T-cell (primary cell): ENCODE measurements at regions not wholly inside any gene's neighbourhood (a gene's known extent, or its start where the extent isn't known, plus 50 kb on each side); places are given as distances from the start of the nearest gene placed in this dataset.
A peak's percentile ranks its signal among the peaks of the same experiment; 100 is the strongest.

Source experiments
- ATAC-seq, 4 experiments: fragments of 200-7000 bp in 3 of 4; fragments of 150-1000 bp in 1 of 4; cut with Tn5 transposase; replicated peaks in 1 of 4; 1 replicate in 3 of 4; 2 replicates in 1 of 4; pipeline ENCODE4 v1.10.0; 2021; ENCODE audit warnings: moderate library complexity in 3 of 4, mild to moderate bottlenecking in 2 of 4, moderate number of reproducible peaks in 1 of 4
- CTCF ChIA-PET, 2 donors: fragments of 300-600 bp; sonication (Branson Sonifier 250); formaldehyde crosslinking; loops; one replicate each; lab custom pipeline; 2022; ENCODE audit warnings: antibody characterized with exemption in 2 of 2; lab: Charles Lee
- POLR2A ChIA-PET, 2 donors: fragments of 300-600 bp; sonication (Branson Sonifier 250); formaldehyde crosslinking; loops; one replicate each; lab custom pipeline; 2022; ENCODE audit warnings: antibody characterized with exemption in 2 of 2; lab: Charles Lee
- DNase-seq, 35 experiments: peaks; one replicate each; pipeline versions ENCODE4 v3.0.0 to v3.0.0-alpha.2; 2013 to 2023
- H3K27ac ChIP-seq: one replicate; pipeline ENCODE4 v1.5.1; 2013; ENCODE audit warnings: low read length
- H3K27me3 ChIP-seq, 2 experiments: replicated peaks in 1 of 2; 1 replicate in 1 of 2; 2 replicates in 1 of 2; pipeline versions ENCODE4 v1.6.1 to v1.7.0; 2013; ENCODE audit warnings: low read length in 1 of 2, mixed read lengths in 1 of 2; ENCODE audit not compliant: control insufficient read depth in 2 of 2, insufficient read depth in 2 of 2; ENCODE audit errors: extremely low read depth in 1 of 2
- H3K36me3 ChIP-seq, 2 donors: 1 replicate in 1 of 2; 2 replicates in 1 of 2; pipeline versions ENCODE4 v1.6.1 to v1.7.0; 2013; ENCODE audit warnings: low read length in 1 of 2; ENCODE audit not compliant: control insufficient read depth in 2 of 2, insufficient read depth in 1 of 2; ENCODE audit errors: extremely low read depth in 1 of 2
- H3K4me1 ChIP-seq, 2 experiments: 1 replicate in 1 of 2; 2 replicates in 1 of 2; pipeline versions ENCODE4 v1.6.1 to v1.7.0; 2013; ENCODE audit warnings: low read length in 2 of 2, mixed read lengths in 1 of 2; ENCODE audit not compliant: insufficient read depth in 2 of 2, control insufficient read depth in 1 of 2; ENCODE audit errors: extremely low read depth in 1 of 2
- H3K4me3 ChIP-seq, 2 donors: 1 replicate in 1 of 2; 2 replicates in 1 of 2; pipeline versions ENCODE4 v1.5.1 to v1.7.0; 2013; ENCODE audit warnings: mild to moderate bottlenecking in 2 of 2, low read length in 1 of 2, moderate library complexity in 1 of 2; ENCODE audit not compliant: control insufficient read depth in 1 of 2; ENCODE audit errors: extremely low read depth in 1 of 2
- H3K9me3 ChIP-seq: 2 replicates; pipeline ENCODE4 v1.7.0; 2013
- H3K27ac Mint-ChIP-seq, 2 donors: one replicate each; pipeline ENCODE4 v1.8.0; 2020 to 2021; ENCODE audit warnings: mild to moderate bottlenecking in 2 of 2, mixed read lengths in 2 of 2
- H3K27me3 Mint-ChIP-seq, 2 donors: one replicate each; pipeline ENCODE4 v1.8.0; 2021 to 2022; ENCODE audit warnings: mixed read lengths in 2 of 2
- H3K36me3 Mint-ChIP-seq: one replicate; pipeline ENCODE4 v1.8.0; 2021; ENCODE audit warnings: mixed read lengths
- H3K4me1 Mint-ChIP-seq, 3 donors: one replicate each; pipeline ENCODE4 v1.8.0; 2020 to 2022; ENCODE audit warnings: mixed read lengths in 3 of 3, mild to moderate bottlenecking in 1 of 3
- H3K4me3 Mint-ChIP-seq, 3 donors: one replicate each; pipeline ENCODE4 v1.8.0; 2020 to 2022; ENCODE audit warnings: mild to moderate bottlenecking in 3 of 3, mixed read lengths in 3 of 3, moderate library complexity in 3 of 3
- H3K9me3 Mint-ChIP-seq, 3 donors: one replicate each; pipeline ENCODE4 v1.8.0; 2020 to 2022; ENCODE audit warnings: mixed read lengths in 3 of 3
- WGBS: methylation state at CpG from one replicate; pipeline ENCODE4 v1.1.5; 2013; ENCODE audit warnings: missing lambda C conversion rate; ENCODE audit not compliant: insufficient coverage; 5-methylcytosine and 5-hydroxymethylcytosine counted together

GRCh38 chr3:72015463-72015862 lies 230.5 kb upstream of the PROK2 start:
- Histone ChIP-seq H3K4me3 (no peak overlapping the region), H3K4me1 (no peaks in the 10 kb centered on the region), H3K27ac (no peak overlapping the region), H3K36me3 (no peaks in the 10 kb centered on the region), H3K27me3 (no peaks in the 10 kb centered on the region), H3K9me3 (no peaks in the 10 kb centered on the region)
- H3K9me3 Mint-ChIP-seq, result no peaks in the 10 kb centered on the region
- CTCF ChIA-PET, result no interaction called here
- H3K36me3 Mint-ChIP-seq, result no peaks in the 10 kb centered on the region
- DNase-seq, result no peak
- peaks cover 0 to 3% of the 10 kb centered on the region in 2 donors for H3K27me3 Mint-ChIP-seq
- WGBS, result 89% methylated on average over 4 of the region's 6 CpGs
- no peak overlapping the region for H3K4me3 Mint-ChIP-seq
- POLR2A ChIA-PET, result no interaction called here
- H3K4me1 Mint-ChIP-seq, result no peaks in the 10 kb centered on the region
- H3K27ac Mint-ChIP-seq, result no peak overlapping the region
- ATAC-seq, result no peak

- Mint-ChIP-seq H3K27me3 (peaks cover 0 to 5% of the 10 kb centered on the region in 2 donors), H3K9me3 (no peaks in the 10 kb centered on the region), H3K4me3 (no peak overlapping the region), H3K36me3 (no peaks in the 10 kb centered on the region), H3K4me1 (no peaks in the 10 kb centered on the region), H3K27ac (no peak overlapping the region)
- Histone ChIP-seq H3K27me3 (no peaks in the 10 kb centered on the region), H3K4me1 (no peaks in the 10 kb centered on the region), H3K4me3 (no peak overlapping the region), H3K27ac (no peak overlapping the region), H3K9me3 (no peaks in the 10 kb centered on the region), H3K36me3 (no peaks in the 10 kb centered on the region)
- WGBS, result 78% methylated on average over 4 of the region's 5 CpGs
- ATAC-seq (no peak), DNase-seq (no peak)
- POLR2A ChIA-PET, result no interaction called here
- CTCF ChIA-PET, result interaction anchor here in 1 of 2 donors (0.7 kb wide), 1 partner anchor 93 kb away, joined by 10 read pairs; no protein-coding TSS in a partner anchor
Measured at GRCh38 chr3:72013084-72013483, 228.1 kb upstream of the PROK2 start.

GRCh38 chr3:72012363-72012762 lies 227.4 kb upstream of the PROK2 start:
- H3K9me3 ChIP-seq, result no peaks in the 10 kb centered on the region
- CTCF ChIA-PET, result no interaction called here
- DNase-seq (no peak), ATAC-seq (no peak)
- no CpG with 5 or more reads among the region's 5 CpGs for WGBS
- no peaks in the 10 kb centered on the region for H3K27me3 ChIP-seq
- H3K4me1 Mint-ChIP-seq, result no peaks in the 10 kb centered on the region
- no peak overlapping the region for H3K27ac ChIP-seq
- no peaks in the 10 kb centered on the region for H3K36me3 Mint-ChIP-seq
- H3K4me3 Mint-ChIP-seq, result no peak overlapping the region
- H3K27me3 Mint-ChIP-seq, result peaks cover 0 to 5% of the 10 kb centered on the region in 2 donors
- H3K36me3 ChIP-seq, result no peaks in the 10 kb centered on the region
- no peaks in the 10 kb centered on the region for H3K4me1 ChIP-seq
- no peak overlapping the region for H3K4me3 ChIP-seq
- no peaks in the 10 kb centered on the region for H3K9me3 Mint-ChIP-seq
- H3K27ac Mint-ChIP-seq, result no peak overlapping the region
- POLR2A ChIA-PET, result no interaction called here

GRCh38 chr3:72011485-72011884 lies 226.5 kb upstream of the PROK2 start:
- 59% methylated on average over 4 of the region's 4 CpGs for WGBS
- H3K27ac Mint-ChIP-seq, result no peak overlapping the region
- CTCF ChIA-PET, result no interaction called here

GRCh38 chr3:72009851-72010443 lies 225.0 kb upstream of the PROK2 start:
- Histone ChIP-seq H3K36me3 (no peaks in the 10 kb centered on the region), H3K9me3 (no peaks in the 10 kb centered on the region), H3K4me1 (no peaks in the 10 kb centered on the region)

More at GRCh38 chr3:72011485-72011884, 226.5 kb upstream of the PROK2 start:
- Histone ChIP-seq H3K9me3 (no peaks in the 10 kb centered on the region), H3K4me1 (no peaks in the 10 kb centered on the region), H3K36me3 (no peaks in the 10 kb centered on the region), H3K4me3 (no peak overlapping the region), H3K27ac (no peak overlapping the region), H3K27me3 (no peaks in the 10 kb centered on the region)
- ATAC-seq, result no peak
- no peak overlapping the region for H3K4me3 Mint-ChIP-seq
- DNase-seq, result no peak
- H3K9me3 Mint-ChIP-seq, result no peaks in the 10 kb centered on the region
- H3K36me3 Mint-ChIP-seq, result no peaks in the 10 kb centered on the region
- POLR2A ChIA-PET, result no interaction called here
- peaks cover 0 to 5% of the 10 kb centered on the region in 2 donors for H3K27me3 Mint-ChIP-seq
- no peaks in the 10 kb centered on the region for H3K4me1 Mint-ChIP-seq

GRCh38 chr3:72008226-72008996 lies 223.5 kb upstream of the PROK2 start:
- H3K9me3 Mint-ChIP-seq, result no peaks in the 10 kb centered on the region
- CTCF ChIA-PET, result no interaction called here
- DNase-seq (peak in 1 of 35 experiments; percentile 4), ATAC-seq (no peak)
- WGBS, result 96% methylated on average over 4 of the region's 5 CpGs
- no peaks in the 10 kb centered on the region for H3K27me3 ChIP-seq
- no peak overlapping the region for H3K4me3 ChIP-seq
- H3K27me3 Mint-ChIP-seq, result peaks cover 0 to 5% of the 10 kb centered on the region in 2 donors
- H3K36me3 Mint-ChIP-seq, result no peaks in the 10 kb centered on the region
- POLR2A ChIA-PET, result no interaction called here
- no peak overlapping the region for H3K27ac ChIP-seq
- H3K4me1 ChIP-seq, result no peaks in the 10 kb centered on the region
- no peaks in the 10 kb centered on the region for H3K9me3 ChIP-seq
- no peak overlapping the region for H3K4me3 Mint-ChIP-seq
- H3K36me3 ChIP-seq, result no peaks in the 10 kb centered on the region
- no peaks in the 10 kb centered on the region for H3K4me1 Mint-ChIP-seq
- H3K27ac Mint-ChIP-seq, result no peak overlapping the region

More at GRCh38 chr3:72009851-72010443, 225.0 kb upstream of the PROK2 start:
- ATAC-seq, result no peak
- ChIA-PET POLR2A (no interaction called here), CTCF (no interaction called here)
- 54% methylated on average over 2 of the region's 8 CpGs for WGBS
- Histone ChIP-seq H3K27me3 (no peaks in the 10 kb centered on the region), H3K4me3 (no peak overlapping the region), H3K27ac (no peak overlapping the region)
- Mint-ChIP-seq H3K36me3 (no peaks in the 10 kb centered on the region), H3K4me1 (no peaks in the 10 kb centered on the region), H3K4me3 (no peak overlapping the region), H3K27ac (no peak overlapping the region), H3K27me3 (peaks cover 0 to 5% of the 10 kb centered on the region in 2 donors), H3K9me3 (no peaks in the 10 kb centered on the region)
- DNase-seq, result no peak
